Tibial nerve (tissue), 3 donors: ENCODE measurements at regions not wholly inside any gene's neighbourhood (a gene's known extent, or its start where the extent isn't known, plus 50 kb on each side); places are given as distances from the start of the nearest gene placed in this dataset.

Experiments used
- POLR2A ChIP-seq, 2 donors: fragments of 450-650 bp; IDR thresholded peaks; one replicate each; pipeline ENCODE4 v1.6.1; 2017; ENCODE audit warnings: antibody characterized with exemption in 2 of 2, mild to moderate bottlenecking in 2 of 2, moderate library complexity in 2 of 2
- TF ChIP-seq, protein P1 (sequence below), 5 experiments: fragments of 200-600 bp in 3 of 5; fragments of 450-650 bp in 2 of 5; sonication (generic) in 3 of 5; IDR thresholded peaks; one replicate each; pipeline ENCODE4 v1.5.1; 2016 to 2019; ENCODE audit warnings: antibody characterized with exemption in 5 of 5, mild to moderate bottlenecking in 3 of 5, moderate library complexity in 2 of 5

- TF ChIP-seq POLR2A (IDR thresholded peaks at IDR 0.05) = no peak
- TF ChIP-seq, protein P1, sequence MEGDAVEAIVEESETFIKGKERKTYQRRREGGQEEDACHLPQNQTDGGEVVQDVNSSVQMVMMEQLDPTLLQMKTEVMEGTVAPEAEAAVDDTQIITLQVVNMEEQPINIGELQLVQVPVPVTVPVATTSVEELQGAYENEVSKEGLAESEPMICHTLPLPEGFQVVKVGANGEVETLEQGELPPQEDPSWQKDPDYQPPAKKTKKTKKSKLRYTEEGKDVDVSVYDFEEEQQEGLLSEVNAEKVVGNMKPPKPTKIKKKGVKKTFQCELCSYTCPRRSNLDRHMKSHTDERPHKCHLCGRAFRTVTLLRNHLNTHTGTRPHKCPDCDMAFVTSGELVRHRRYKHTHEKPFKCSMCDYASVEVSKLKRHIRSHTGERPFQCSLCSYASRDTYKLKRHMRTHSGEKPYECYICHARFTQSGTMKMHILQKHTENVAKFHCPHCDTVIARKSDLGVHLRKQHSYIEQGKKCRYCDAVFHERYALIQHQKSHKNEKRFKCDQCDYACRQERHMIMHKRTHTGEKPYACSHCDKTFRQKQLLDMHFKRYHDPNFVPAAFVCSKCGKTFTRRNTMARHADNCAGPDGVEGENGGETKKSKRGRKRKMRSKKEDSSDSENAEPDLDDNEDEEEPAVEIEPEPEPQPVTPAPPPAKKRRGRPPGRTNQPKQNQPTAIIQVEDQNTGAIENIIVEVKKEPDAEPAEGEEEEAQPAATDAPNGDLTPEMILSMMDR (IDR thresholded peaks at IDR 0.05) = no peak
These were observed 306.9 kb downstream of the FGFR2 start for GRCh38 chr10:121291376-121291775.
